ENCODE measurements at regions not wholly inside any gene's neighbourhood (a gene's known extent, or its start where the extent isn't known, plus 50 kb on each side); places are given as distances from the start of the nearest gene placed in this dataset.

DNA sequence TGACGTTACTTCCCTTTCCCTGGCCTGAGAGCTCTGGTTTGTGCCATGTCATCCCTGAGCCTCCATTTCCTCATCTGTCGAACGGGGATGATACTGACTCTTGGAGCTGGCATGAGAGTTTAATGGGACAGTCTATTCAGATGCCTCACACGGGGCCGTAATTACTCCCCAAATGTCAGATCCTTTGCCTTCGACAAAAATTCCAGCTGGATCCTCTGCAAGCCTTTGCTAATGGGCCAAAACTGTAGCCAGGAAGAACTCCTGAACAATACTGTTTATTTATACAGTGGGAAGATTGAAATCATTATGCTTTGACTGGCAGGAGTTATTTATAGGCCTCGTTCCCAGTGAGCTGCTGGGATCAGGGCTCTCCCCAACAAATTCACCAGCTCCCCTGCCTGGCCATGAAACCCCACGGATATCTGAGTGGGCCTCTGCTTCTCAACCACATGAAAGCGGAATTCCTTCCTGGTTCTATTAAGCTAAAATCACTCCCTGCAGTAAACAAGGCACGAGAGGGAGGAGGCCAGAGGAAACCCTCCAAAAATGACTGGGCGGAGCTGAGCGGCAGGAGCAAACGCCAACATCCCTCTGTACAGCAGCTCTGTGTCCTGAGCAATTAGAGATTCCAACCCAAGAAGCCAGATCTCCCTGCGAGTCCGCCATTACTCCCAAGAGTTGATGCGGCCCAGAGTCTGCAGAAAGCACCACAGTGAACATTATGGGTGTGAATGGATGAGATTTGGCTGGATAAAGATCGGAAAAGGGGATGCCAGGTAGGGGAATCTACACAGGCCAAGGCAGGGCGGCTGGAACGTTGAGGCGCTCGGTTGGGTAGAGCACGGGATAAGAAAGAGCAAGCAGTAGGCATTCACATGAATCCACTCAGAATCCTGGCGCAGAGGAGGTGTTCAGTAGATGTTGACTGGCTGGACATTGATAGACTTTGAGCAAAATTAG lies 326.1 kb downstream of the BCL11B start:
- Histone ChIP-seq H3K36me3 (ENCODE audit: insufficient read depth in 1 of 2, low read depth in 1 of 2) (no peaks in the 10 kb centered on the region), H3K27ac (no peak overlapping the region), H3K4me3 (no peak overlapping the region), H3K27me3 (ENCODE audit: insufficient read depth in 3 of 3, low read length in 2 of 3) (no peaks in the 10 kb centered on the region), H3K4me1 (no peaks in the 10 kb centered on the region), H3K9me3 (no peaks in the 10 kb centered on the region)
- WGBS, 3 donors, result 68% methylated on average over 23 of the region's 23 CpGs
- DNase-seq (no peak), ATAC-seq (no peak)
- TF ChIP-seq, protein P1, sequence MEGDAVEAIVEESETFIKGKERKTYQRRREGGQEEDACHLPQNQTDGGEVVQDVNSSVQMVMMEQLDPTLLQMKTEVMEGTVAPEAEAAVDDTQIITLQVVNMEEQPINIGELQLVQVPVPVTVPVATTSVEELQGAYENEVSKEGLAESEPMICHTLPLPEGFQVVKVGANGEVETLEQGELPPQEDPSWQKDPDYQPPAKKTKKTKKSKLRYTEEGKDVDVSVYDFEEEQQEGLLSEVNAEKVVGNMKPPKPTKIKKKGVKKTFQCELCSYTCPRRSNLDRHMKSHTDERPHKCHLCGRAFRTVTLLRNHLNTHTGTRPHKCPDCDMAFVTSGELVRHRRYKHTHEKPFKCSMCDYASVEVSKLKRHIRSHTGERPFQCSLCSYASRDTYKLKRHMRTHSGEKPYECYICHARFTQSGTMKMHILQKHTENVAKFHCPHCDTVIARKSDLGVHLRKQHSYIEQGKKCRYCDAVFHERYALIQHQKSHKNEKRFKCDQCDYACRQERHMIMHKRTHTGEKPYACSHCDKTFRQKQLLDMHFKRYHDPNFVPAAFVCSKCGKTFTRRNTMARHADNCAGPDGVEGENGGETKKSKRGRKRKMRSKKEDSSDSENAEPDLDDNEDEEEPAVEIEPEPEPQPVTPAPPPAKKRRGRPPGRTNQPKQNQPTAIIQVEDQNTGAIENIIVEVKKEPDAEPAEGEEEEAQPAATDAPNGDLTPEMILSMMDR (IDR thresholded peaks at IDR 0.05), result no peak
- intact Hi-C loops (cut with DNase I), result no loop called here

DNA sequence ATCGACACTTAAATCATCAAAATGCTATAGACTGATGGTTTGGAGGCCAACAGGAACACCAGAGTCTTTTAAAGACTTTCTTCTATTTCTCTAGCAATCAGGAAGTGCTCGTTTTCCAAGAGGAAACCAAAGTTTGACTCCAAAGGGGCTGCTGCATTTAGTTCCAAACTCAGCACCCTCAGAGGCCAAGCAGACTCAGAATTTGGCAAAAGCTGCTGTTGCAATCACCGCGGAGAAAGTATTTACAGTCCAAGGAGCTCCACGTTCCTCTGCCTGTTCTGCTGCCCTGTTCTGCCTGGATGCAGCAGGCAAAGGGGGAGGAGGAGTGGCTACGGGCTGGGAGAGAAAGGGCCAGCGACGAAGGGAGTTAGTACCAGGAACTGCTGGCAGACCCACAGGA lies 325.1 kb downstream of the BCL11B start:
- H3K4me1 ChIP-seq, result no peaks in the 10 kb centered on the region
- H3K9me3 ChIP-seq, result no peaks in the 10 kb centered on the region
- no peak for DNase-seq
- no peaks in the 10 kb centered on the region for H3K36me3 ChIP-seq (ENCODE audit: insufficient read depth in 1 of 2, low read depth in 1 of 2)
- WGBS, 3 donors, result 16 to 25% (median 21%) methylated on average over 8 of the region's 8 CpGs
- H3K4me3 ChIP-seq, result no peak overlapping the region
- no peaks in the 10 kb centered on the region for H3K27me3 ChIP-seq (ENCODE audit: insufficient read depth in 3 of 3, low read length in 2 of 3)
- no peak for ATAC-seq
- intact Hi-C loops (cut with DNase I), result no loop called here
- H3K27ac ChIP-seq, result no peak overlapping the region
- TF ChIP-seq, protein P1 (IDR thresholded peaks at IDR 0.05), result no peak

DNA sequence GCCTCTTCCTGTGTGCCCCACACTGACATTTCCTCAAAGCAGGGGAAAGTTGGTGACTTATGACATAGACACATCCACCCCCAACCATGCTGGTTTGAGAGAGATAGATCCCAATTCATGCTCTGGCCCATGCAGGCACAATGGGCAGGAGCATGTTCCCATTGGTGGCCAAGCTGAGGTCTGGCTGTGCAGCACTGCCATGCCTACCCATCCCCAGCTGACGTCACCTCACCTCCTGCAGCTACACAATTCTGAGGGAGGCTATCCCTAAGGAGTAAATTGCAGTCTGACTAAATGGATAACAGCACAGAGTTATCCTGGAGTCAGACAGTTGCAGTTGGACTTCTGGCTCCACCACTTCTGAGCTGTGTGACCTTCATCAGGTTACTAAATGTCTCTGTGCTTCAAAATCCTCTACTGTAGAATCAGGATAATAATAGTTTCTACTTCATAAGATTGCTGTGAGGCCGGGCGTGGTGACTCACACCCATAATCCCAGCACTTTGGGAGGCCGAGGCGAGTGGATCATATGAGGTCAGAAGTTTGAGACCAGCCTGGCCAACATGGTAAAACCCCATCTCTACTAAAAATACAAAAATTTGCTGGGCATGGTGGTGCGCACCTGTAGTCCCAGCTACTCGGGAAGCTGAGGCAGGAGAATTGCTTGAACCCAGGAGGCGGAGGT lies 323.9 kb downstream of the BCL11B start:
- no peaks in the 10 kb centered on the region for H3K27me3 ChIP-seq (ENCODE audit: insufficient read depth in 3 of 3, low read length in 2 of 3)
- WGBS, 3 donors, result 93 to 95% (median 94%) methylated on average over 8 of the region's 8 CpGs
- DNase-seq (no peak), ATAC-seq (no peak)
- no peaks in the 10 kb centered on the region for H3K4me1 ChIP-seq
- no peak overlapping the region for H3K4me3 ChIP-seq
- intact Hi-C loops (cut with DNase I), result no loop called here
- no peaks in the 10 kb centered on the region for H3K9me3 ChIP-seq
- H3K36me3 ChIP-seq (ENCODE audit: insufficient read depth in 1 of 2, low read depth in 1 of 2), result no peaks in the 10 kb centered on the region
- TF ChIP-seq, protein P1 (IDR thresholded peaks at IDR 0.05), result no peak
- H3K27ac ChIP-seq, result no peak overlapping the region

DNA sequence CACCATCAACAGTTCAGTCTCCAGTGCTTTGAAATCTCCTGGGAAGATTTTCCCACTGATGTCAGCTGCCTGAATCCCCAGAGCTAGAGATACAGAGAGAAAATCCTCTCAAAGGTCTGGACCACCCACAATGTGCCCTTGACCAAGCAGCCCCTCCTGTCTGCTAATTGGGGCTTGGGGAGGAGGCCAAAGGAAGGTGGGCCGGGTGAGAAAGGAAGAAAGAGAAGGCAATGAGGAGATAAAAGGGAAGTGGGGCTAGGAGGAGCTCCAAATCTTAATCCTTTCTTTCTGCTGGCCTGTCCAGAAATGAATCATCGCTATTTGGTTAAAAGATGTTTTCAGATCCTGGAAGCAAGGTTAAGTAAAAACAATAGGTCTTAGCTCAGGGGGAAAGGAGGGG lies 322.9 kb downstream of the BCL11B start:
- intact Hi-C loops (cut with DNase I), result no loop called here
- H3K27me3 ChIP-seq (ENCODE audit: insufficient read depth in 3 of 3, low read length in 2 of 3), result peaks cover 0 to 2% (median 0%) of the 10 kb centered on the region in 3 donors
- no peaks in the 10 kb centered on the region for H3K4me1 ChIP-seq
- no peak overlapping the region for H3K27ac ChIP-seq
- H3K36me3 ChIP-seq (ENCODE audit: insufficient read depth in 1 of 2, low read depth in 1 of 2), result no peaks in the 10 kb centered on the region
- no peak for DNase-seq
- WGBS, 3 donors, result 32 to 51% (median 50%) methylated on average over 2 of the region's 2 CpGs
- ATAC-seq, result no peak
- H3K9me3 ChIP-seq, result no peaks in the 10 kb centered on the region
- TF ChIP-seq, protein P1 (IDR thresholded peaks at IDR 0.05), result no peak
- no peak overlapping the region for H3K4me3 ChIP-seq

Measured in psoas muscle (tissue), 7 donors.